Esophagus (tissue), 2 donors: ENCODE measurements at regions not wholly inside any gene's neighbourhood (a gene's known extent, or its start where the extent isn't known, plus 50 kb on each side); places are given as distances from the start of the nearest gene placed in this dataset.

ENCODE experiments used
- H3K27ac ChIP-seq, 2 donors: one replicate each; pipeline ENCODE4 v1.5.1; 2013; ENCODE audit warnings: low read depth in 2 of 2, mild to moderate bottlenecking in 2 of 2, inconsistent platforms in 1 of 2, low read length in 1 of 2, moderate library complexity in 1 of 2
- H3K27me3 ChIP-seq, 2 donors: one replicate each; pipeline ENCODE4 v1.6.1; 2013; ENCODE audit warnings: low read length in 2 of 2, control low read depth in 1 of 2, mild to moderate bottlenecking in 1 of 2; ENCODE audit not compliant: insufficient read depth in 2 of 2, control insufficient read depth in 1 of 2
- H3K36me3 ChIP-seq, 2 donors: one replicate each; pipeline ENCODE4 v1.6.1; 2013; ENCODE audit warnings: low read length in 1 of 2; ENCODE audit not compliant: control insufficient read depth in 2 of 2, insufficient read depth in 2 of 2
- H3K4me1 ChIP-seq, 2 donors: one replicate each; pipeline ENCODE4 v1.6.1; 2013; ENCODE audit warnings: low read length in 1 of 2; ENCODE audit not compliant: control insufficient read depth in 2 of 2, insufficient read depth in 2 of 2
- H3K4me3 ChIP-seq, 2 donors: one replicate each; pipeline ENCODE4 v1.5.1; 2013; ENCODE audit warnings: low read length in 2 of 2, mild to moderate bottlenecking in 2 of 2, low read depth in 1 of 2, moderate library complexity in 1 of 2
- H3K9me3 ChIP-seq, 2 donors: one replicate each; pipeline ENCODE4 v1.6.1; 2013; ENCODE audit warnings: mild to moderate bottlenecking in 2 of 2, low read depth in 1 of 2, low read length in 1 of 2, moderate library complexity in 1 of 2; ENCODE audit not compliant: control insufficient read depth in 2 of 2, insufficient read depth in 1 of 2
- WGBS, 2 donors: extraction: QIAGEN DNeasy Blood & Tissue Kit; methylation state at CpG; one replicate each; pipeline ENCODE4 v1.1.7; 2013; 5-methylcytosine and 5-hydroxymethylcytosine counted together
- donor health status: healthy with polysubstance abuse.
- donor health status: Bipolar disorder and iron deficiency.

DNA sequence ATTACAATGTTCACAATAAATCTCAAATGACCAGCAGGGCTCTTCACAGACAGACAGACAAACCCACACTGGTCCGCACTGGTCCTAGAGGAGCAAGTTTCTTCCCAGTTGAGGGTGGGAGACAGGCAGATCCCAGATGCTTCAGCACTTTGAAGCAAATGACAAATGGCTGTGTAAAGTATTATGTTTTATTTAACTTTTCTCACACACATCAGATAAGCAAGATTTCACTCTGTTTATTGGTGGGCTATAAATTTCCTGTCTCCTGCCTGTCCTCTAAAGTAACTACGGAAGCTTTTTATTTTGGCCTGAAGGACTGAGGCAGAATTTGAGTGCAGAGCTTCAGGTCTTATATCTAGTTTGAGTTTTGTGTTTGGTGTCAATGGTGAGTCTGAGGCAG is 174.7 kb upstream of the MTNR1B start:
- 84 to 85% methylated on average over 2 of the region's 2 CpGs for WGBS, 2 donors
- no peaks in the 10 kb centered on the region for H3K9me3 ChIP-seq

DNA sequence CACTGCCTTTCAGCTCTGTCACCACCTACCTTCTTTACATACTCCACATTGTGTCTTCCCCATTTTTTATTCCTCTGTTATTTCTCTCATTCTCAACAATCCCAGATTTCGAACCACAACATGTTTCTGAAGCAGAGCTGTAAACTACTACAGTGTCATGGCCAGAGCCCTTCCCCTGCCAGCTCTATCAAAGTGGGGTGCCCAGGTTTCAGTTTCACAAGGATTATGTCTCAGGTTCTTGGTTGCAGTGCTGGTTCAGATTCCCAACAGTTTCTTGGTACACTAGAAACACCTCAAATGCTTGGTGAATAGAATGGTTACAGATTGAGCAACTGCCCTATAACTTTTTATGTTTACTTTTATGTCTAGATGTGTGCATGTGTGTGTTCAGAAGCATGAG is 172.7 kb upstream of the MTNR1B start:
- no peaks in the 10 kb centered on the region for H3K4me1 ChIP-seq
- no peaks in the 10 kb centered on the region for H3K36me3 ChIP-seq
- no peak overlapping the region for H3K4me3 ChIP-seq
- H3K27ac ChIP-seq: no peak overlapping the region
- WGBS, 2 donors: 77 to 79% methylated on average over 1 of the region's 1 CpG
- no peaks in the 10 kb centered on the region for H3K9me3 ChIP-seq
- no peaks in the 10 kb centered on the region for H3K27me3 ChIP-seq

More for the DNA sequence above, 174.7 kb upstream of the MTNR1B start:
- Histone ChIP-seq H3K36me3 (no peaks in the 10 kb centered on the region), H3K4me3 (no peak overlapping the region), H3K27ac (no peak overlapping the region), H3K4me1 (no peaks in the 10 kb centered on the region), H3K27me3 (no peaks in the 10 kb centered on the region)

DNA sequence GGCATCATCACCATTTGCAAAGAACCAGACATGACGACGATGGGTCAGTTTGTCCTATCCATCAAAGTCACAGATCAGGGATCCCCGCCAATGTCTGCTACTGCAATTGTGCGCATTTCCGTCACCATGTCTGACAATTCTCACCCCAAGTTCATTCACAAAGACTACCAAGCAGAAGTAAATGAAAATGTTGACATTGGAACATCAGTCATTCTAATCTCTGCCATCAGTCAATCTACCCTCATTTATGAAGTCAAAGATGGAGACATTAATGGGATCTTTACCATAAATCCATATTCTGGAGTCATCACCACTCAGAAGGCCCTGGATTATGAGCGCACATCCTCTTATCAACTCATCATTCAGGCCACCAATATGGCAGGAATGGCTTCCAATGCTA is 171.6 kb upstream of the MTNR1B start:
- no peaks in the 10 kb centered on the region for H3K36me3 ChIP-seq
- no peaks in the 10 kb centered on the region for H3K9me3 ChIP-seq
- WGBS, 2 donors: 93 to 94% methylated on average over 6 of the region's 6 CpGs
- H3K4me1 ChIP-seq: no peaks in the 10 kb centered on the region
- no peak overlapping the region for H3K27ac ChIP-seq
- H3K4me3 ChIP-seq: no peak overlapping the region
- H3K27me3 ChIP-seq: no peaks in the 10 kb centered on the region

DNA sequence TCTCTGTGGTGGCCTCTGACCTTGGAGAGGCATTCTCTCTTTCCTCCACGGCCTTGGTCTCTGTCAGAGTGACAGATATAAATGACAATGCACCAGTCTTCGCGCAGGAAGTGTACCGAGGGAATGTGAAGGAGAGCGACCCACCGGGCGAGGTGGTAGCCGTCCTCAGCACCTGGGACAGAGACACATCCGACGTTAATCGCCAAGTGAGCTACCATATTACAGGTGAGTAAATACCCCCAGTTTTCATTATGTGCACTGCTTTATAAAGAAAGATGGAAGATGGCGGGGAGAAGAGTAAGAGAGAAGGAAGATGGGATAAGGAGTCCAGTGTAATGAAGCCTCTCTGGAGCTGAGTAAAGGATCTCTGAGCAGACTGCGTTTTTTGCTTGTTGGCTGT is 167.8 kb upstream of the MTNR1B start:
- H3K27me3 ChIP-seq: no peaks in the 10 kb centered on the region
- H3K4me3 ChIP-seq: no peak overlapping the region
- no peaks in the 10 kb centered on the region for H3K36me3 ChIP-seq
- WGBS, 2 donors: 80 to 85% methylated on average over 13 of the region's 13 CpGs
- H3K27ac ChIP-seq: no peak overlapping the region
- H3K9me3 ChIP-seq: peaks cover 0 to 2% of the 10 kb centered on the region in 2 donors
- H3K4me1 ChIP-seq: no peaks in the 10 kb centered on the region

DNA sequence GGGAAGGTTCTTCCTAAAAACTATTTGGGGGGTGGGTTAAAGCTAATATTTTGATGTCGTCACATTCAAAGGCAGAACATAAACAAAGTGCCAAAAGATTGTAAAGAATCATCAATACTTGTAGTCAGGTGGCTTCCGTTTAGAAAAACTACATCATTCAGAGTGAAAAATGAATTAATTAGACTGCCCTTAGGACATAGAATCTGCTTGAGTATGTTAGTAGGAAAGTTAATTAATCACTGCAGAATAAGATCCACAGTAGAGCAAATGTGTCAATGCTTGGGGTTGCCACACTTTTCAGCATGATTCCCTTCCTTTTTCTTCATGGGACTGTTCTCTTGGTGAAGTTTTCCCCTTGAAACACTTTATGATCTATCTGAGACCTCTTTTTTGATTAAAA is 166.8 kb upstream of the MTNR1B start:
- H3K27me3 ChIP-seq: no peaks in the 10 kb centered on the region
- no peak overlapping the region for H3K27ac ChIP-seq
- WGBS, 2 donors: 47 to 48% methylated on average over 2 of the region's 2 CpGs
- H3K4me3 ChIP-seq: no peak overlapping the region
- H3K36me3 ChIP-seq: no peaks in the 10 kb centered on the region
- no peaks in the 10 kb centered on the region for H3K4me1 ChIP-seq
- H3K9me3 ChIP-seq: peaks cover 0 to 2% of the 10 kb centered on the region in 2 donors

DNA sequence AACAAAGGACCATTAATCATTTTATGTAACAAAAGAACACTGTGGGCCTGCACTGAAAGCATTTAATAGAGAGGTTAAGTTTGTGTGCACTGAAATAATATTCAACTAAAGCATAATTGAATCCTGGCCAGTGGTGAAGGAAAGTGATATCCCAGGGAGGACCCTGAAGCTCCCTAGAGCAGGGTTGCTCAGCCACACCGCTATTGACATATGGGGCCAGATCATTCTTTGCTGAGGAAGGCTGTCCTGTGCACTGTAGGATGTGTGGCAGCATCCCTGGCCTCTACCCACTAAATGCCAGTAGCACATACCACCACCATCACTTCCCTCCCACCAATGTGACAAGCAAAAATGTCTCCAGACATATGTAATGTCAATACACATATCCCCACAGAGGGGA is 166.1 kb upstream of the MTNR1B start:
- Histone ChIP-seq H3K27me3 (no peaks in the 10 kb centered on the region), H3K4me3 (no peak overlapping the region), H3K4me1 (no peaks in the 10 kb centered on the region), H3K27ac (no peak overlapping the region), H3K36me3 (no peaks in the 10 kb centered on the region), H3K9me3 (peaks cover 0 to 2% of the 10 kb centered on the region in 2 donors)
- 67 to 86% methylated on average over 1 of the region's 1 CpG for WGBS, 2 donors

DNA sequence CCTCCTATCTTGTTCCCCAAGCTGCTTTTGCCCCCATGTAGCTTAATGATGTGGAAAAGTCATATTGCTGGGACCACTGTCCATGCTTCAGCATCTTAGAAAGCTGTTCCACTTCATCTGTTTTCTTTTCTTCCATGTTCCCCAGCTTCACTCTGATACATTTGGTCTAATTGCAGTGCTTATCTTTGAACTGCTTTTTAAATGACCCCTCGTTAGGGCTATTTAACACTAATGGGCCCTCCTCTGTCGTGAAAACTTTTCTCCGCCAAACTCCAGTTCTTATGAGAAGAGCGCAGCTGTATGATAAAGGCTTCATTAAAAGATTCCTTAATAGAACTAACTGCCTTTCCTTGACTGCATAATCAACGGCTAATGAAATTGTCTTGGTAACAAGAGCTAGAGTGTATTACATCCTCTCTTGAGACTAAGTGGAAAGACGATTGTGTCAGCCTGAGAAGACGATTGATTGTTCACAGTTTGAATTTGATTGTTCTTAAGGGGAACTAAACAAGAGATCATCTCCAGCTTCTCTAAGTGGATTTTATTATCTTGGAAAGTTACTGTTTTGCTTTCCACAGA is 165.0 kb upstream of the MTNR1B start:
- WGBS, 2 donors: 79 to 85% methylated on average over 7 of the region's 7 CpGs
- H3K4me3 ChIP-seq: no peak overlapping the region

DNA sequence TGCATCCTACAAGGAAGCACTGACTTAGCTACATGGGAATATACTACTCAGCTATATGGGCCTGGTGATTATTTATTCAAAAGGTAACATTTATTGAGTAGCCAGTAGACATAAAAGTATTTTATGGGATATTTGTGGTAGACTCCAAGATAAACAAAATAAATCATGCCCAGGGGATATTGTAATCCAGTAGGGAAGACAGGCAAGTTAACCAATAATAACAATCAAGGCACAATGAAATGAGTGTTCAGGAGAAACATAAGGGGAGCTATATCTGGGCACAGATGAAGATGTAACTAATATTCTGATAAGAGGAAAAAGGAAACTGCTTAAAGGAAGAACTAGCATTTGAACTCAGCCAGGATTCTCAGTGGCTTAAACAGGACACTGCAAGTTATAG is 161.4 kb upstream of the MTNR1B start:
- peaks cover 0 to 2% of the 10 kb centered on the region in 2 donors for H3K9me3 ChIP-seq
- H3K36me3 ChIP-seq: no peaks in the 10 kb centered on the region
- no peaks in the 10 kb centered on the region for H3K4me1 ChIP-seq
- H3K27ac ChIP-seq: no peak overlapping the region
- H3K4me3 ChIP-seq: no peak overlapping the region
- H3K27me3 ChIP-seq: no peaks in the 10 kb centered on the region

More for the DNA sequence above, 165.0 kb upstream of the MTNR1B start:
- Histone ChIP-seq H3K9me3 (peaks cover 0 to 2% of the 10 kb centered on the region in 2 donors), H3K4me1 (no peaks in the 10 kb centered on the region), H3K27ac (no peak overlapping the region), H3K27me3 (no peaks in the 10 kb centered on the region), H3K36me3 (no peaks in the 10 kb centered on the region)

DNA sequence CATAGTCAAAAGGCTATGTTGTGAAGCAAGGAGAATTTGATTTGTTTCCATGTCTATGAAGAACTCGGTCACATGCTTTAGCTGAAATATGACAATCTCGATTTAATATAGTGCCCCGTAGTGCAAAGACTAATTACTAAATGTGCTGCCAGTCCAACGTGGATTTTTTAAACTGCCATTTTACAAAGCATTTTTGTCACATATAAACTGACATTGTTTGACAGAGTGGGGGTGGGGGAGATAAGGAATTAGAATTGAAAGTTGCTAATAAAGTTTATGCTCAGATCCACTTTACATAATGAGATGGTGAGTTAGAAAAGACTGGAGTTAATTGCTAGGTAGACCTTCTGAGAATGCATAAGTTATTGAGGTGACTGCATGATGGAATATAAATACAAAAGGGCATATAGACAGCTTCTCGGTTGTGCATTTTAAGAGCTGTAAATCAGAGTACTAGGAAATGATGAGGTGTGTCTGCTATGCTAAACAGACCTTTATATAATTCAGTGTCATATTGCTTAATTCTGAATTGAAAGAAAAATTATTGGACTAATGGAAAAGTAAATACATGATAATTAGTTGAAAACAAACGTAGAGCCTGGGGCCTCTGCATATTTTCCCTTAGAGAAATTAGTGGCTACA is 158.9 kb upstream of the MTNR1B start:
- no peaks in the 10 kb centered on the region for H3K4me1 ChIP-seq

DNA sequence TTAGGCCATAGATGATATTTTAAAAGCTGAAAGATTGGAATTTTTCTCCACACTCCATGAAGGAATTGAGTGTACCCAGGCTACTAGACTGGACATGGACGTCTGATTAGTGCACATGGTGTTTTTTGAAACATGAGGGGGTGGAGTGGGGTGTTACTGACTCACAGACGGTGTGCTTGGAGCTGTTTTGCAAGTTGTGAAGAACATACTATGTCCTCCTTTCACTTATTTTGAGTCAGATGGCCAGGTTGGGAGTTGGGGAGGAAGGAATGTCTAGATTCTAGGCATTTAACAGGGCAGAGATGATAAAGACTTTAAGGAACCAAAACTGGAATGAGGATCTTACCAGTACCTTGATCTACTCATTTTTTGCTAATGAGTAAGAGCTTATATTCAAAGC is 158.1 kb upstream of the MTNR1B start:
- Histone ChIP-seq H3K36me3 (no peaks in the 10 kb centered on the region), H3K27me3 (no peaks in the 10 kb centered on the region), H3K27ac (no peak overlapping the region), H3K4me3 (no peak overlapping the region), H3K9me3 (no peaks in the 10 kb centered on the region), H3K4me1 (no peaks in the 10 kb centered on the region)
- WGBS, 2 donors: 49 to 57% methylated on average over 2 of the region's 2 CpGs

More for the DNA sequence above, 158.9 kb upstream of the MTNR1B start:
- WGBS, 2 donors: 74 to 76% methylated on average over 6 of the region's 6 CpGs
- no peak overlapping the region for H3K27ac ChIP-seq
- no peak overlapping the region for H3K4me3 ChIP-seq
- H3K36me3 ChIP-seq: no peaks in the 10 kb centered on the region
- no peaks in the 10 kb centered on the region for H3K27me3 ChIP-seq
- no peaks in the 10 kb centered on the region for H3K9me3 ChIP-seq
